ENCODE measurements at regions not wholly inside any gene's neighbourhood (a gene's known extent, or its start where the extent isn't known, plus 50 kb on each side); places are given as distances from the start of the nearest gene placed in this dataset.

DNA sequence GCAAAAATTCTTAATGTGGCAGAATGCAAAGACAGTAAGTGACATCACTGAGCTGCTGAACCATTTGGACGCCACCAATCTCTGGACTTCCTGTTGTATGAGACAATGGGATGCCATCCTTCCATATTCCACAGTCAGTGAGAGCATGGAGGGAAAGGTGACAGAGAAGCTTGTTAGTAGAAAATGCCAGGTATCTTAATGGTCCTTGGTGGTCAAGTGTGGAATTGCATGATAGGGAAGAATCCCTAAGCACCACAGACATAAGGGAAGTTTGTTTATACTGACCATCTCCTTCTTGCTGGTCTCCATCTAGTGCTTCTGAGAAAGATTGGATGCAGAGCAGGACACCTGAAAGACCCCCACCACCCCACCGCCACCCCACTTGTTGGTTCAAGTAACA, 1410.0 kb upstream of the TMEM132C start:
- no peak for TF ChIP-seq MEF2B (IDR thresholded peaks at IDR 0.05; ENCODE audit: partially characterized antibody, poor library complexity, severe bottlenecking)
- TF ChIP-seq BRCA1 (IDR thresholded peaks at IDR 0.05; ENCODE audit: low read depth, low read length): no peak
- TF ChIP-seq, protein P1, sequence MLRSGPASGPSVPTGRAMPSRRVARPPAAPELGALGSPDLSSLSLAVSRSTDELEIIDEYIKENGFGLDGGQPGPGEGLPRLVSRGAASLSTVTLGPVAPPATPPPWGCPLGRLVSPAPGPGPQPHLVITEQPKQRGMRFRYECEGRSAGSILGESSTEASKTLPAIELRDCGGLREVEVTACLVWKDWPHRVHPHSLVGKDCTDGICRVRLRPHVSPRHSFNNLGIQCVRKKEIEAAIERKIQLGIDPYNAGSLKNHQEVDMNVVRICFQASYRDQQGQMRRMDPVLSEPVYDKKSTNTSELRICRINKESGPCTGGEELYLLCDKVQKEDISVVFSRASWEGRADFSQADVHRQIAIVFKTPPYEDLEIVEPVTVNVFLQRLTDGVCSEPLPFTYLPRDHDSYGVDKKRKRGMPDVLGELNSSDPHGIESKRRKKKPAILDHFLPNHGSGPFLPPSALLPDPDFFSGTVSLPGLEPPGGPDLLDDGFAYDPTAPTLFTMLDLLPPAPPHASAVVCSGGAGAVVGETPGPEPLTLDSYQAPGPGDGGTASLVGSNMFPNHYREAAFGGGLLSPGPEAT (IDR thresholded peaks at IDR 0.05; ENCODE audit: low read depth): no peak
- TF ChIP-seq MYB (IDR thresholded peaks at IDR 0.05; ENCODE audit: borderline replicate concordance, low read depth, low read length): no peak
- no peak for TF ChIP-seq ZNF687 (IDR thresholded peaks at IDR 0.05)
- 61% methylated on average over 2 of the region's 2 CpGs for WGBS (ENCODE audit: insufficient coverage, insufficient replicate concordance, low lambda C conversion rate, missing lambda C conversion rate)
- Histone ChIP-seq H3K36me3 (ENCODE audit: control insufficient read depth in 2 of 2, insufficient read depth in 2 of 2, low read length in 1 of 2) (no peaks in the 10 kb centered on the region), H3K4me3 (no peak overlapping the region), H3K4me2 (ENCODE audit: control insufficient read depth, insufficient read depth) (no peak overlapping the region), H3K79me2 (ENCODE audit: control insufficient read depth, insufficient read depth, low read length) (no peaks in the 10 kb centered on the region), H3K4me1 (ENCODE audit: control insufficient read depth, insufficient read depth, low read length) (no peaks in the 10 kb centered on the region), H3K27me3 (replicated peaks in 1 of 2; ENCODE audit: control insufficient read depth in 2 of 2, insufficient read depth in 2 of 2, low read length in 1 of 2) (no peaks in the 10 kb centered on the region), H4K20me1 (ENCODE audit: control insufficient read depth, insufficient read depth) (no peaks in the 10 kb centered on the region; the same call in 1 of the 2 replicates), H3K27ac (ENCODE audit: control insufficient read depth, insufficient read depth) (no peak overlapping the region), H3K9me3 (replicated peaks; ENCODE audit: control insufficient read depth, insufficient read depth, low read length) (no peaks in the 10 kb centered on the region), H3K9ac (ENCODE audit: control insufficient read depth, insufficient read depth, low read length) (no peak overlapping the region), H2AFZ (ENCODE audit: control insufficient read depth, low read depth, low read length) (no peak overlapping the region)
- POLR2A ChIA-PET: no interaction called here
- FAIRE-seq (no peak), DNase-seq (ENCODE audit: low read depth, low spot score) (no peak), ATAC-seq (no peak)
- RAD21 ChIA-PET (ENCODE audit: unreplicated experiment): no interaction called here
- BruUV-seq (replicated peaks): no TSS peak
- CTCF ChIA-PET: interaction anchor here (1.8 kb wide), 1 partner anchor 17 kb away, joined by 7 read pairs; no protein-coding TSS in a partner anchor
- in situ Hi-C loops (cut with MboI): loop anchor here (25.0 kb wide), 1 partner anchor 1670 kb away; the partner anchor contains the start of gene TMEM132B
- intact Hi-C loops (cut with micrococcal nuclease; ENCODE audit: unreplicated experiment): no loop called here
- SMC1A ChIA-PET (ENCODE audit: uncharacterized antibody, unreplicated experiment): no interaction called here
